Activated T-helper 1 cell treated with anti-CD3 and anti-CD28 coated beads, Interleukin-12 subunit alpha, Interleukin-12 subunit beta, Interleukin-2, Interleukin-4 antibody, amounts not matched to agents 30 ng/mL and 10 ng/mL and 1 ng/mL, durations not matched to agents 14 hours and 24 hours and 36 hours (primary cell): ENCODE measurements at regions not wholly inside any gene's neighbourhood (a gene's known extent, or its start where the extent isn't known, plus 50 kb on each side); places are given as distances from the start of the nearest gene placed in this dataset.

Experiments used
- DNase-seq: peaks from one replicate; pipeline ENCODE4 v3.0.0; 2021; ENCODE audit warnings: low spot score
- H3K27ac Mint-ChIP-seq: one replicate; pipeline ENCODE4 v1.8.0; 2021; ENCODE audit warnings: mild to moderate bottlenecking, mixed read lengths
- H3K27me3 Mint-ChIP-seq: one replicate; pipeline ENCODE4 v1.8.0; 2022; ENCODE audit warnings: mild to moderate bottlenecking, moderate library complexity, mixed read lengths; ENCODE audit not compliant: insufficient read depth
- H3K36me3 Mint-ChIP-seq: one replicate; pipeline ENCODE4 v1.8.0; 2021; ENCODE audit warnings: low read depth, mixed read lengths
- H3K4me1 Mint-ChIP-seq: one replicate; pipeline ENCODE4 v1.8.0; 2021; ENCODE audit warnings: low read depth, mixed read lengths
- H3K4me3 Mint-ChIP-seq: one replicate; pipeline ENCODE4 v1.8.0; 2021; ENCODE audit warnings: mild to moderate bottlenecking, moderate library complexity, mixed read lengths
- H3K9me3 Mint-ChIP-seq: one replicate; pipeline ENCODE4 v1.8.0; 2021; ENCODE audit warnings: mixed read lengths
- intact Hi-C: fragments of 100-400 bp; cut with micrococcal nuclease; formaldehyde crosslinking; loops from one replicate; pipeline ENCODE4 v1.15.1; 2024

DNA sequence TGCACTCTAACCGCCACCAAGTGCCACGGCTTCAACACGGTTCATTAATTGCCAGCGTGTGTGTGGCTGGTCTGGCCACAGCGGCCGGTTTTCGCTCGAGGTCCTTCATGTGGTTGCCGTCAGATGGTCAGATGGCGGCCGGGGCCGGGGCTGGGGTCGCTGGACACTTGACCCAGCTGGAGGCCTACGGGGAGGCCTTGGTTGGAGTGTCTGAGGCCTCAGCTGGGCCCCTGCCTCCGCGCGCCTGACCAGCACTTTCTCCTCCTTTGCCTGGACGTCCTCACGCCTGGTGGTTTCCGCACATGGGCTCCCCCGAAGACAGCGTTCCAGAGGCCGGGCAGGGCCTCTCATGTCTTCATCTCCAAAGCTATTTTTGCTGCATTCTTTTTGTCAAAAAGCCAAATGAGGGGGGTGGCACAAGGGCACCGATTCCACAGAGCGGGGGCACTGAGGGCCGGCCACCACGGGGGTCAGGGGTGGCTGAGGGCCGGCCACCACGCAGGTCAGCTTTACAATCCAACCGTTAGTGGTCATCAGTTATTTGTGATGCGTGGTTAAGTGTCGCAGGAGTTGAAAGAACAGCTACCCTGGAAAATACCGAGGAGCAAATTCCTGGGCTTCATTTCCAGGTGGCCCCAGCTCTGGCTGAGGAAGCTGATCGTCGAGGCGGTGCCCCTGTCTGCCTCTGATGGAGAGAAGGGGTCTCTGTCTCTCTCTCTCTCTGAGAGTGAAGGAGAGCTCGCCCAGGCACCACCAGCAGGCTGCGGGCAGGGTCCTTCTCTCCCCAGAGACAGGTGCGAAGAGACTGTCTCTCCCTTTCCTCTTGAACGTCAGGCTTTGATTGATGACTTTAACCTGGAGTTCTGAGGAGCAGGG is 50.5 kb upstream of the FRMD1 start:
- Mint-ChIP-seq H3K27ac (no peak overlapping the region), H3K4me1 (no peaks in the 10 kb centered on the region), H3K4me3 (no peak overlapping the region), H3K27me3 (no peaks in the 10 kb centered on the region), H3K36me3 (no peaks in the 10 kb centered on the region), H3K9me3 (no peaks in the 10 kb centered on the region)
- intact Hi-C loops: no loop called here
- DNase-seq: no peak

DNA sequence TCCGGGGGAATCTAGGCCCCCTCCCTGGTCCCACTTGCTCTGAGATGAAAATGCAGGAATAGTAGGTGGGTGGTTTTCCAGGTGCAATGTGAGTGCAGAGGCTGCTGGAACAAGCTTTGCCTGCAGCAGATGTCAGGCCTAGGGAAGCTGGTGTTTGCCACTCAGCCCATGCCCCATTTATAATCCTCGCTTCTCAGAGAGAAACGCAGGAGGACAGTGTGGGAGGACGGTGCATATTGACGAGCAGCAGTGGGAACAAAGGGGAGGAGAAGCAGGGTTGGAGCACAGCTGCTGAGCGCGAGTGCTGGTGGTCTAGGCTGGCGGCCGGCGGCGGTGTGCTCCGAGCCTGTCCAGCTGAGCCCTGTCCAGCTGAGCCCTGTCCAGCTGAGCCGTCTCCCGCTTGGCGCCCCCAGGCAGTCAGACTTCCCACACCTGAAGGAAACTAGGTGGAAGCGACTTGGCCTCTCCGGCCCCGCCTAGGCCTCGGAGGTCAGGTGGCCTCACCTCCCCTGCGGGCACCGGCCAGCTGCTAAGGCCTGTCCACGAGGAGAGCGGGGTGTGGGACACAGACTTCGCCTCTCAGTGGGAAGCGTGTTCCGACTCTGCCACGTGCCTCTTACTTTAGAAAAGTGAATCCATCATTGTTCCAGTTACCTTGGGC is 49.7 kb upstream of the FRMD1 start:
- intact Hi-C loops: no loop called here
- no peak for DNase-seq
- H3K36me3 Mint-ChIP-seq: no peaks in the 10 kb centered on the region
- no peak overlapping the region for H3K4me3 Mint-ChIP-seq
- no peak overlapping the region for H3K27ac Mint-ChIP-seq
- H3K27me3 Mint-ChIP-seq: no peaks in the 10 kb centered on the region
- no peaks in the 10 kb centered on the region for H3K9me3 Mint-ChIP-seq
- H3K4me1 Mint-ChIP-seq: no peaks in the 10 kb centered on the region
